ENCODE measurements at regions not wholly inside any gene's neighbourhood (a gene's known extent, or its start where the extent isn't known, plus 50 kb on each side); places are given as distances from the start of the nearest gene placed in this dataset.
A peak's percentile ranks its signal among the peaks of the same experiment; 100 is the strongest.
"Not testable (repeated sequence)": the region's sequence is repeated elsewhere in the genome, so short reads cannot be mapped to it uniquely, and the experiment has no call there.

GRCh38 chr11:81970886-81971285 lies 762.8 kb downstream of the FAM181B start:
- no peak for DNase-seq

GRCh38 chr11:81967242-81967641 lies 766.4 kb downstream of the FAM181B start:
- DNase-seq, result no peak

GRCh38 chr11:81966340-81966739 lies 767.3 kb downstream of the FAM181B start:
- no peak for DNase-seq

- DNase-seq, result peak in 1 of 5 experiments; percentile 5
These were observed 770.6 kb downstream of the FAM181B start for GRCh38 chr11:81963018-81963417.

GRCh38 chr11:81960443-81960842 lies 773.2 kb downstream of the FAM181B start:
- no peak for DNase-seq

GRCh38 chr11:81959341-81959740 lies 774.3 kb downstream of the FAM181B start:
- no peak for DNase-seq

GRCh38 chr11:81954301-81954700 lies 779.4 kb downstream of the FAM181B start:
- not testable (repeated sequence) for DNase-seq

GRCh38 chr11:81946831-81947230 lies 786.8 kb downstream of the FAM181B start:
- no peak for DNase-seq

GRCh38 chr11:81942646-81943045 lies 791.0 kb downstream of the FAM181B start:
- DNase-seq, result no peak

- no peak for DNase-seq
These were observed 791.7 kb downstream of the FAM181B start for GRCh38 chr11:81941998-81942397.

GRCh38 chr11:81932303-81932702 lies 801.4 kb downstream of the FAM181B start:
- DNase-seq, result no peak

- no peak for DNase-seq
These were observed 813.5 kb downstream of the FAM181B start for GRCh38 chr11:81920205-81920604.

- no peak for DNase-seq
These were observed 817.2 kb downstream of the FAM181B start for GRCh38 chr11:81916451-81916850.

- peak in 1 of 5 experiments; percentile 9 for DNase-seq
These were observed 818.6 kb downstream of the FAM181B start for GRCh38 chr11:81915045-81915444.

GRCh38 chr11:81913793-81914192 lies 819.9 kb downstream of the FAM181B start:
- DNase-seq, result peak in 1 of 5 experiments; percentile 15

- no peak for DNase-seq
These were observed 825.7 kb downstream of the FAM181B start for GRCh38 chr11:81907996-81908395.

GRCh38 chr11:81899156-81899555 lies 834.5 kb downstream of the FAM181B start:
- DNase-seq, result no peak

- no peak for DNase-seq
These were observed 836.0 kb downstream of the FAM181B start for GRCh38 chr11:81897639-81898038.

GRCh38 chr11:81895258-81895657 lies 838.4 kb downstream of the FAM181B start:
- DNase-seq, result no peak

- DNase-seq, result no peak
These were observed 840.7 kb downstream of the FAM181B start for GRCh38 chr11:81892770-81893635.

GRCh38 chr11:81888391-81888790 lies 845.3 kb downstream of the FAM181B start:
- DNase-seq, result no peak

GRCh38 chr11:81887671-81888070 lies 846.0 kb downstream of the FAM181B start:
- no peak for DNase-seq

- peak in 1 of 5 experiments; percentile 69 for DNase-seq
These were observed 847.1 kb downstream of the FAM181B start for GRCh38 chr11:81886406-81887075.

GRCh38 chr11:81874635-81875034 lies 859.0 kb downstream of the FAM181B start:
- DNase-seq, result peak in 2 of 5 experiments; percentile 30 to 90
